ENCODE measurements at regions not wholly inside any gene's neighbourhood (a gene's known extent, or its start where the extent isn't known, plus 50 kb on each side); places are given as distances from the start of the nearest gene placed in this dataset.

DNA sequence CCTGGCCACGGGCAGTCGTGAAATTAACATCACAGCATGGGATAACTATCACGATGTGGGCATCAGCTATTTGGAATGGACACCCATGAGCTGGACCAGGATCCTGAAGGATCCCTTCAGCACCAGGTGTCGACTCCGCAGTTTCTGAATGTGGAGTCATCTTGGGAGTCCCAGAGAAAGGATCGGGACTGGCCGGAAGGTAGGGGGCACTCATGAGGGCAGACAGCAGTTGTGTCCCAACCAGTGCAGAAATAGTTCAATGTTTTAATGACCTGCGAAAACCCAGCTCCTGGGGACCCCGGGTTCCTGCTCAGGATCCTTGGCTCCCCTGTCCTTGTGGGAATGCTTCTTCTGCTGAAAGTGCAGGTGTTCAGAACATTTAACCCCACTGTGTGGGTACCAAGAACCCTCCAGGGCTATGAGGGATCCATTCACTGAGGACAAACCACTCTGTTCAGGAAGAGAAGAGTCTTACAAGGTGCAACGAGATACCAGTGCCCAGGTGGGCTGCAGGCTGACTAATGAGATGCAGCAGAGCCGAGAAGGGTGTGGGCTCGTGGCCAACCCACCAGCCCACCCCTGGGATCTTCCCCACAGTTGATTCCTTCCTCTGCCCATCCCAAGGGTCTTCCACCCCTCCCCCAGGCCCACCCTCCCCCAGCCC, 154.8 kb downstream of the SALL1 start:
- no peak for ATAC-seq

GRCh38 chr16:50994995-50995394, 156.1 kb downstream of the SALL1 start:
- intact Hi-C loops (cut with DNase I) = no loop called here
- Histone ChIP-seq H3K4me3 (no peak overlapping the region), H3K27me3 (no peaks in the 10 kb centered on the region), H3K36me3 (no peaks in the 10 kb centered on the region), H3K9me3 (no peaks in the 10 kb centered on the region), H3K27ac (no peak overlapping the region), H3K4me1 (no peaks in the 10 kb centered on the region)
- TF ChIP-seq, protein P1, sequence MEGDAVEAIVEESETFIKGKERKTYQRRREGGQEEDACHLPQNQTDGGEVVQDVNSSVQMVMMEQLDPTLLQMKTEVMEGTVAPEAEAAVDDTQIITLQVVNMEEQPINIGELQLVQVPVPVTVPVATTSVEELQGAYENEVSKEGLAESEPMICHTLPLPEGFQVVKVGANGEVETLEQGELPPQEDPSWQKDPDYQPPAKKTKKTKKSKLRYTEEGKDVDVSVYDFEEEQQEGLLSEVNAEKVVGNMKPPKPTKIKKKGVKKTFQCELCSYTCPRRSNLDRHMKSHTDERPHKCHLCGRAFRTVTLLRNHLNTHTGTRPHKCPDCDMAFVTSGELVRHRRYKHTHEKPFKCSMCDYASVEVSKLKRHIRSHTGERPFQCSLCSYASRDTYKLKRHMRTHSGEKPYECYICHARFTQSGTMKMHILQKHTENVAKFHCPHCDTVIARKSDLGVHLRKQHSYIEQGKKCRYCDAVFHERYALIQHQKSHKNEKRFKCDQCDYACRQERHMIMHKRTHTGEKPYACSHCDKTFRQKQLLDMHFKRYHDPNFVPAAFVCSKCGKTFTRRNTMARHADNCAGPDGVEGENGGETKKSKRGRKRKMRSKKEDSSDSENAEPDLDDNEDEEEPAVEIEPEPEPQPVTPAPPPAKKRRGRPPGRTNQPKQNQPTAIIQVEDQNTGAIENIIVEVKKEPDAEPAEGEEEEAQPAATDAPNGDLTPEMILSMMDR (IDR thresholded peaks at IDR 0.05) = no peak
- no peak for ATAC-seq
- no peak for DNase-seq

More for the DNA sequence above, 154.8 kb downstream of the SALL1 start:
- intact Hi-C loops (cut with DNase I) = no loop called here
- Histone ChIP-seq H3K4me1 (no peaks in the 10 kb centered on the region), H3K9me3 (no peaks in the 10 kb centered on the region), H3K27me3 (no peaks in the 10 kb centered on the region), H3K36me3 (no peaks in the 10 kb centered on the region), H3K27ac (no peak overlapping the region), H3K4me3 (no peak overlapping the region)
- DNase-seq = no peak
- TF ChIP-seq, protein P1 (IDR thresholded peaks at IDR 0.05) = no peak

DNA sequence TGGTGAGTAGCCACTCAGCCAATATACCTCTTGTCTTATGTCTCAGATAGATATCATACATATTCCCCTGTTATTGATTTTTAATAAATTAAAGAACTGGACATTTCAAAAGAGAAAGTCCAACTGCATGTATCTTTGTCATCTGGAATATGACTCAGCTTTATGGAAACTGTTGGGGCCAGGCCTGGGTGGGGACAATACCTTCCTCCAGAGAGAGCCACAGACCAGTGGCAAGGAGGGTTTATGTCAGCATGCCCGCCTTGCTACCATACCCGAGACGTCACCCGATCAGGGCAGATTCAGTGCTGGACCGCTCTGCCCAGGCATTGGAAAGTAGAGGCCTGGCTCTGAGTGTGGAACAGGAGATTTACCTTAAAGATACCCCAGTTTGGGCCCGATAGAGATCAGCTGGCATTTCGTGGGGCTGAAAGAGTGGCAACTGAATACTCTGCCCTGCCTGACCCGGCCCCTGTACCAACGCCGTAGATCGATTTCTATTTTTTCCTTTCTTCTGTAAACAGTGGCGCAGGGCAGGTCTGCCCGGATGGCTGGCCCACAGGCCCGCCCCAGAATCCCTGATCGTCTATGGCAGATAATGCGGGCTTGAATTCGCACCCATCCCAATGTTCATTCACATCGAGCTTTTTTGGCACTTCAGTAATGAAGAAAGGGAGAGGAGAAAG, 158.6 kb downstream of the SALL1 start:
- Histone ChIP-seq H3K27ac (no peak overlapping the region), H3K36me3 (no peaks in the 10 kb centered on the region), H3K4me1 (no peaks in the 10 kb centered on the region), H3K9me3 (no peaks in the 10 kb centered on the region), H3K27me3 (no peaks in the 10 kb centered on the region), H3K4me3 (no peak overlapping the region)
- TF ChIP-seq, protein P1 (IDR thresholded peaks at IDR 0.05) = no peak
- intact Hi-C loops (cut with DNase I) = no loop called here
- ATAC-seq (no peak), DNase-seq (no peak)

DNA sequence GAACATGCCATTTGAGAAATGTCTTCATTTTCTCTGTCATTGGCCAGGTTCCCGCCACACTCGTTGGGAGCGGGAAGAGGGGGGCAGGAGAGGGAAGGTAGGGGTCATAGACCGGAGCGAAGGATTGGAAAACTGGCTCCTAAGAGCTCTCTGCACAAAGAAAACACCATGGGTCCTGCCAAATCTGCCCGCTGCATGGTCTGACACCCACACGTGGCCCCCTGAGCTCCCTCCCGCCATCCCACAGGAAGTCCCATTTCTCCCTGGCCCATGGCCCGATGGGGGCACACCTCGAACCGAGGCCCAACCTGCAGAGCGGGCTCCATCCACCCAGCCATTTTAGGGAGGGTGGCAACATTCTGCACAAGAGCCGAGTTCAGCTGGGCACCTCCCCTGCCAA, 159.6 kb downstream of the SALL1 start:
- no peak overlapping the region for H3K4me3 ChIP-seq
- TF ChIP-seq, protein P1 (IDR thresholded peaks at IDR 0.05) = no peak
- no peaks in the 10 kb centered on the region for H3K4me1 ChIP-seq
- intact Hi-C loops (cut with DNase I) = no loop called here
- no peaks in the 10 kb centered on the region for H3K9me3 ChIP-seq
- no peaks in the 10 kb centered on the region for H3K27me3 ChIP-seq
- ATAC-seq = no peak
- no peak overlapping the region for H3K27ac ChIP-seq
- no peak for DNase-seq
- H3K36me3 ChIP-seq = no peaks in the 10 kb centered on the region

GRCh38 chr16:50991006-50991405, 160.1 kb downstream of the SALL1 start:
- Histone ChIP-seq H3K4me1 (no peaks in the 10 kb centered on the region), H3K36me3 (no peaks in the 10 kb centered on the region), H3K27me3 (no peaks in the 10 kb centered on the region), H3K4me3 (no peak overlapping the region), H3K27ac (no peak overlapping the region), H3K9me3 (no peaks in the 10 kb centered on the region)
- TF ChIP-seq, protein P1 (IDR thresholded peaks at IDR 0.05) = no peak
- no peak for DNase-seq
- ATAC-seq = no peak
- intact Hi-C loops (cut with DNase I) = no loop called here
